Inferior parietal cortex (tissue), 1 donor: ENCODE measurements at regions not wholly inside any gene's neighbourhood (a gene's known extent, or its start where the extent isn't known, plus 50 kb on each side); places are given as distances from the start of the nearest gene placed in this dataset.
A peak's percentile ranks its signal among the peaks of the same experiment; 100 is the strongest.
"Not testable (repeated sequence)": the region's sequence is repeated elsewhere in the genome, so short reads cannot be mapped to it uniquely, and the experiment has no call there.

ENCODE experiments used
- DNase-seq: peaks from one replicate; pipeline ENCODE4 v3.0.0-alpha.2; 2016; ENCODE audit errors: extremely low spot score

DNA sequence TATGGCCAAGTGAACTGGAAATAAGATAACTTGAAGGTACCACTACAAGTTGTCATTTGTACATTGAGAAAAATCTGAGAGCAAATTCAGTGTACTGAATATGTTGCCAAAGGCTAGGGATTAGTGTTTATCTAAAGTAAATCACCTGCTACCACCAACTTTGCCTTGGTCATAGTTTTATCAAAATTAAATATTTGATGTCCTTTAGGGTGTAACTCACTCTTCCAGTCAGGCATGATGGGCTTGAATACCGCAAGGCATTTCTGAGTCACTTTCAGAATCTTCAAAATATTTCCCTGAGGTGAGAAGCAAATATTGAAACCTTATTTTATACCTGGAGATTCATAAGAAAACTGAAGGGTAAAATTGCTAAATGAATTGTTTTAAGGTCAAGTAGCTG is 1338.6 kb upstream of the ACO1 start:
- no peak for DNase-seq

- not testable (repeated sequence) for DNase-seq
These were observed 1322.9 kb upstream of the ACO1 start for GRCh38 chr9:31061592-31061991.

DNA sequence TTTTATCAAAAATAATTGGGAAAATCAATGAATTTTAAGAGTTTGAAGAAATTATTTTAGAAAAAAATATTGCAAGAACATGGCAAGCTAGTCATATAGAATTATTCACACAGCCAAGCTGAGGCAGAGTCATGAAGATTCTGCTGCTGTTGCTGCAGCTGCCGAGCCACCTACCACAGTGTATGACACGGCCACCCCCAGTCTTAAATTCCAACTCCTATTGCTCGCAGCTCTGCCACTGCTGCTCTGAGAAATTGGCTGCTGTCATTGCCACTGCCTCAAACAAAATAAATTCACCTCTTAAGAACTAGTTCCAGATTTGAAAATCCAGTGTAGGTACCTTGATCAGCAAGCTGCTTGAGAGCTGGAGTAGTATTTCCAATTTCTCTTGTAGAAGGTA is 1318.8 kb upstream of the ACO1 start:
- DNase-seq: no peak

DNA sequence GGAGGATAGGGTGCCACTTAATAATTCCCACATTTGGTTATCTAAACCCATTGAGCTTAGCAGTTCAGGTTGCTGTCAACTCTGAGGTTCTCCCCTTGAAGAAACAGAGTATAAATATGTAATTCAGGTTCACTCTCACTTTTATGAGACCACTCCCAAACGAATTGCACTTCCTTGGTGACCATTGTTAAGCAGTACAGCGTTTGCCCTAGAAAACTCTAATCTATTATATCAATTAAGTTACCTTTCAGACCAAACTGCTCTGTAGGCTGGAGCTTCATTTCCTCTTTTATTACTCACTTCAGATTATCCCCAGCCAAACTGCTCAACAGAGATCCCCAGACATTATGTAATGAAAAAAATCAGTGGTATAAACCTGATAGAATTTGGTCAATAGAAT is 1317.0 kb upstream of the ACO1 start:
- DNase-seq: no peak

- no peak for DNase-seq
These were observed 1312.7 kb upstream of the ACO1 start for GRCh38 chr9:31071606-31072286.

DNA sequence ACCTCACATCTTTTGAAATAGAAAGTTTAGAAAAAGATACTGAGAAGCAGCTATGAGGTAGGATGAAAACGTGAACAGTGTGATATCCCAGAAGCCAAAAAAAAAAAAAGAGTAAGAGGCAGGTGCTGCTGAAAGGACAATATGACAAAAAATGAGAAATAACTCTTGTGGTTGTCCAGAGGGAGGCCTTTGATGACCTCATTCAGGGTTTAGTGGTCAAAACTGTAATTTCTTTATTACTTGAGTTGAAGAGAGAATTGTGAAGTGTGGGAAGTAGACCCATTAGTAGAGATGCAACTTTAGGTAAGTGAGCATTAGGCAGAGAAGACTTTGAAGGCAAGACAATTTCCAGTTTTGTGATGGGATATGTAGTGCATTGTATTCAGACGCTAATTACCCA is 1306.3 kb upstream of the ACO1 start:
- no peak for DNase-seq

DNA sequence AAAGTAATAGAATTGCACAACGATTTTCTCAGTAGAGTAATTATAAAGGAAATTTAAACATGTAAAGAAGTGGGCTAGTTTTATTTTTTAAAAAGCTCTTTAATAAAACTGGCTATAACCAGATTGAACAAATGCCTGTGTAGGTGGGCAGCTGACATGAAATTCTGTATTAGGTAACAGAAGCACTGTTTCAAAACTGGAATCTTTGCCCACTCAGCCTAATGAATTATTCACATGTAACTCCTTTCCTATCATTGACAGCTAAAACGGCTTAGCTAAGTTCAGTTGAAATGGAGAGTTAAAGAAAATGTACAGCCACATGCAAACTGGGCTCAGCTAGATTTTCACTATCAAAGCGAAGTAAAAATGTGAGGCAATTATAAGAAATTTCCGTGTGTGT is 1300.1 kb upstream of the ACO1 start:
- no peak for DNase-seq

GRCh38 chr9:31089549-31090221 is 1294.8 kb upstream of the ACO1 start:
- DNase-seq: no peak

DNA sequence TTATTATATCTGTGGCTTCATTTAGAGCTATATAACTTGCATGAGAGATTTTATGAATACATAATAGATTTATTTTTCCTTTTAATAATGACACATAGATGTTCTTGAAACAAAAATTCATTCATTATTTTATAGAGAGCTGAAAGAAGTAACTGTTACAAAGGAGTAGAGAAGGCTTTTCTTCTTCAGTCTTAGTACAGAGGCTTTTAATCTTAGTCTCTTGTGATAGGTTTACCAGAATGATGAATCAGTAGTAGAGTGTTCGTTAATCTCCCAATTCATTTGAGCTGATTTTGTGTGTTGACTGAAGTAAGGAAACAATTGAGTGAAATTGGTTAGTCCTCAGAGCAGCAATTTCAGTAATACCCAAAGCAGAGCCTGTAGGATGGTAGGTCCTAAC is 1284.1 kb upstream of the ACO1 start:
- no peak for DNase-seq

GRCh38 chr9:31103836-31104235 is 1280.6 kb upstream of the ACO1 start:
- DNase-seq: no peak

DNA sequence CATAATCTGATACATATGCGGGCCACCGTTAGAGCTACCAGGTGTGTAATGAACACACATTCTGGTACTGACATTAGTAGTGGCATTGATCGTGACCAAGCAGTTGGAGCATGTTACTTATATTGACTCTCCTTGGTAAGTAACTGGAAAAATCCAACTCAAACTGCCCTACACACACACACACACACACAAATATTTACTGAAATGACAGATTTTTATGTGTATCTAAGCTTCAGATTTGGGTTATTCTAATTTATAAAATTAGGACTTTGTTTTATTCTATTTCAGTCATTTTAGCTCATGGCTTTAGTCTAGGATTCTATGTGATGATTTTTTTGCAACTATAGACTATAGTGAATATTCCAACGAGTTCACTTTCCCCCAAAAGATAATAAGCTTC is 1280.2 kb upstream of the ACO1 start:
- DNase-seq: no peak

DNA sequence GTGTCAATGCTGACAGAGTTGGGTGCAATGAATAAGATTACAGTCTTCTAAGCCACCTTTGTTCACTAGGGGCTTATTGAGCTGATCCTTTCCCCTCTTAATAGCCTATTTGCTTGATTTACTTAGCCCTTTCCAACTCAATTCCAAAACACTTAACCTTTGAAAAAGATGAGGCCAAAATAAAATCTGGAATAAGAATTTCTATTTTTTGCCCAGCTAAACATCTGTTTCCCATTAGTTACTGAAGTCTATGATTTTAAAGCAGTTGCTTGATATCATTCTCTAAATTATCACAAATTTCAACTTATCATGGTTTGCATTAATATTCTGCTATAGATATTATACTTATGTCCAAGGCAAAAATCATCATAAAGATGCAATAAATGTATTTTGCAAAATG is 1272.0 kb upstream of the ACO1 start:
- no peak for DNase-seq

DNA sequence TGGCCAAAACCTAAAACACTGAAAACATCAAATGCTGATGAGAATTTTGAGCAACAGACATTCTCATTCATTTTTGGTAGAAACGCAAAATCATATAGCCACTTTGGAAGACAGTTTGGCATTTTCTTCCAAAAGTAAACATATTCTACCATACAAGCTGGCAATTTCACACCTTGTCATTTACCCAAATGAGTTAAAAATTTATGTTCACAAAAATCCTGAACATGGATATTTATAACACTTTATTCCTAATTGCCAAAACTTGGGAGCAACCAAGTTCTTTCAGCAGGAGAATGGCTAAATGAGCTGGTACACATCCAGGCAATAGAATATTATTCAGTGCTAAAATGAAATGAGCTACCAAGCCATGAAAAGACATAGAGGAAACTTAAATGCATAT is 1270.1 kb upstream of the ACO1 start:
- no peak for DNase-seq

- DNase-seq: no peak
These were observed 1264.5 kb upstream of the ACO1 start for GRCh38 chr9:31119890-31120454.

DNA sequence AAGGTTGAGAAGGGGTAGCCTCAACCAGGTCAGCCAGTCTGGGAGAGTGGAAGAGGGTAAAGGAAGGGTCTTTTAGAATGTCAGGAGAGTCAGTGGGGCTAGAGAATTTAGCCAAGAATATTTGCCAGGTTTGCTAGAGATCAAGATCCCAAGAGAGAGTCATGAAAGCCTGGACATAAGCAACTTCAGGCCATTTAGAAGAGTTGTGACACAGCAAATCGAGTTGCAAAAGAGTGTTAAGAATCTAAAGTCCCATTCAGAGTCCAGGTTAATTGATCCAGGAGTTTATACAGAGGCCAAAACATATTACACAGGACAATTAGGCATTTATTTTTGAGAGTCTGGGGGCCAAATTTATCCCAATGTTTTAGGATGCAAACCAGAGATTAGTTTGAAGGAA is 1260.1 kb upstream of the ACO1 start:
- no peak for DNase-seq

- no peak for DNase-seq
These were observed 1248.9 kb upstream of the ACO1 start for GRCh38 chr9:31135567-31135966.

DNA sequence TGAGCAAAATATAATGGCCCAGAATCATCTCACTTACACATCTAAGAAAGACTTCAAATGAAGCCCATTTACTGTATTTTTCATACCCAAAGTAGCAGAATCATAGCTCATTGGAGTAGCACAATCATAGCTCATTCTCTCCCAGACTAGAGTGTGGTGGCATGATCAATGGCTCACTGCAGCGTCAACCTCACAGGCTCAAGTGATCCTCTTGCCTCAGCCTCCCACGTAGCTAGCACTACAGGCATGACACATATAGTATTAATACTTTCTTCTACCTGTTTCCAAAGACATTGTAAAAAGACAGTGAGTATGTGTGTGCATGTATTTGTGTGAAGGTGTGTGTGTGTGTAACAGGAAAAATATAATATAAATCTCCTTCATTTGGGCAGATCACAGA is 1247.9 kb upstream of the ACO1 start:
- no peak for DNase-seq

DNA sequence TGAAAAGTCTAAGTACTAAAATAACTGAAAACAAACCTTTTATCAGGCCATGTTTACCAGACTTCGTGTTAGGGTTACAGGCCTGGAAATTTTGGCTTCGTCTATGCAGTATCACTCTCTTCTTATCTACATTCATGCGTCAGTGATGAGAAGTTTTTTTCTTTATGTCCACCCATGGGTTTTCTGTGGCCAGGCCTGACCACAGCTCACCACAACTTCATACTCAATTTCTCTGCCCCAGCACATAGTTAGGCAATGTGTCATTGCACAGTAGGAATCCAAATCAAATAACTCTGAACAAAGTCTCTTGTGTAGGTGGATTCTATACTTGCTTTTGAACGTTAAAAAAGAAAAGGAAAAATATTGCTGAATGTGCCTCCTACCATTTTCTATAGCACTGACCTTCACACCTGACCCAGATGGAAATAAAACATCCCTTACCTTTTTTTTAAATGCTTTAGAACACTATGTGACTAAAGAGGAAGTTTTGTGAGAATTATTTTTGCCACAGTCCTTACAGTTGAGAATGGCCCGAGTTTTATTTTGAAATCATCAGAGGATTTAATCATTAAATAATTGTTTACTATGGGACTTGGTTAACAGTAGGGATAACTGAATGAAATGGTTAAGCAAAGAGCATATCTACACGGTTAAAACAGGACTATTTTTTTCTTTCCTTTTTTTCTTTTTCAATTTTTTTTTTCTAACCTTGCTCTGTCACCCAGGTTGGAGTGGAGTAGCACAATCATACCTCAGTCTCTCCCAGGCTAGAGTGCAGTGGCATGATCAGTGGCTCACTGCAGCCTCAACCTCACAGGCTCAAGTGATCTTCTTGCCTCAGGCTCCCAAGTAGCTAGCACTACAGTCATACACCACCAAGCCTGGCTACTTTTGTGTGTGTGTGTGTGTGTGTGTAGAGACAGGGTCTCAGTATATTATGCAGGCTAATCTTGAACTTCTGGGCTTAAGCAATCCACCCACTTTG is 1247.0 kb upstream of the ACO1 start:
- DNase-seq: no peak

GRCh38 chr9:31140316-31140715 is 1244.1 kb upstream of the ACO1 start:
- peak; percentile 20 for DNase-seq

GRCh38 chr9:31142456-31142855 is 1242.0 kb upstream of the ACO1 start:
- DNase-seq: no peak

DNA sequence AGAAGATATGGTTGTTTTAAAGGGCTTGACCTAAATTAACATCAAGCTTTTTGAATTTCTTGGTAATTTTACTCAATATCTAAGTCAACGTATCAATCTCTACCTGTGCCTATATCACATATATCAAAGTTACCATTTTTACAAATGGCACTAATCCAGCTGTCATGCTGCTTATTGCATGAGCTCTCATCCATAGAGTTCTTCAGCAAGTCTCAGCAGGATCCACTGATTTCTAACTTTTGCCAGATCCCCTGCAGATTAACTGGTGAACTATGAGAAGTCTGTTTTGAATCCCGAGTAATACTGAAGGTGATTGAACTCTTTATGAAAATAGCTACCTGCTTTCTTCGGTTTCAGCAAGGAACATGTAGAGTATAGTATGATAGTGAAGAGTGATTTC is 1239.8 kb upstream of the ACO1 start:
- no peak for DNase-seq

GRCh38 chr9:31146485-31147166 is 1237.8 kb upstream of the ACO1 start:
- no peak for DNase-seq
